ENCODE measurements at regions not wholly inside any gene's neighbourhood (a gene's known extent, or its start where the extent isn't known, plus 50 kb on each side); places are given as distances from the start of the nearest gene placed in this dataset.

- intact Hi-C loops (cut with DNase I; ENCODE audit: low total_unique reads), result no loop called here
- TF ChIP-seq CTCF (IDR thresholded peaks at IDR 0.05) (no peak), POLR2A (IDR thresholded peaks at IDR 0.05) (no peak)
- Histone ChIP-seq H3K4me1 (no peaks in the 10 kb centered on the region), H3K9me3 (no peaks in the 10 kb centered on the region), H3K27ac (no peak overlapping the region), H3K36me3 (no peaks in the 10 kb centered on the region), H3K4me3 (no peak overlapping the region), H3K27me3 (no peaks in the 10 kb centered on the region)
- no peak for DNase-seq
These were observed 183.4 kb upstream of the RFC3 start for GRCh38 chr13:33634546-33634982.

DNA sequence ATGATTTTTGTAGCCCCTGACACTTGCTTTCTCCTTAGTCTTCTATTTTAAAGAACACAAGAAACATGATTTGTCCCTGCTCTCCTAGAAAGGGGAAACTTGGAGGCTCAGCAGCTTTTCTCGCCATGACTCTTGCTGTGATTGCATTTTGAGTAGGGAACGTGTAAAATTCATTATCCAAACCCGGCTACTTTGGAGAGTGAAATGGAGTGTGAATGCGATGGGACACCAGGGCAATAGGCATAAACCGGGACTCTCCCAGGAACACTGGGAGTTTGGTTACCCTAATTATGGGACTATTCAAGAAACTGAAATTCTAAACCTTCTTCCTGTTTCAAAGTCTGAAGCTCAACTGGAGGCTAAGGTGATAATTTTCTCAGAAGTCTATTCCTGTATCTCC lies 181.7 kb upstream of the RFC3 start:
- Histone ChIP-seq H3K4me3 (no peak overlapping the region), H3K27ac (peak overlapping the region in 1 of 2 donors; percentile 81), H3K9me3 (no peaks in the 10 kb centered on the region), H3K27me3 (no peaks in the 10 kb centered on the region), H3K4me1 (no peaks in the 10 kb centered on the region), H3K36me3 (no peaks in the 10 kb centered on the region)
- DNase-seq, result no peak
- no peak for TF ChIP-seq CTCF (IDR thresholded peaks at IDR 0.05)
- TF ChIP-seq POLR2A (IDR thresholded peaks at IDR 0.05), result no peak
- intact Hi-C loops (cut with DNase I; ENCODE audit: low total_unique reads), result no loop called here

GRCh38 chr13:33636955-33637670 lies 180.8 kb upstream of the RFC3 start:
- no peak overlapping the region for H3K4me3 ChIP-seq
- DNase-seq, result no peak
- no peaks in the 10 kb centered on the region for H3K36me3 ChIP-seq
- no peaks in the 10 kb centered on the region for H3K4me1 ChIP-seq
- H3K27ac ChIP-seq, result peak overlapping the region; percentile 14 to 81
- no peaks in the 10 kb centered on the region for H3K9me3 ChIP-seq
- intact Hi-C loops (cut with DNase I; ENCODE audit: low total_unique reads), result no loop called here
- TF ChIP-seq CTCF (IDR thresholded peaks at IDR 0.05), result no peak
- no peak for TF ChIP-seq POLR2A (IDR thresholded peaks at IDR 0.05)
- H3K27me3 ChIP-seq, result no peaks in the 10 kb centered on the region

GRCh38 chr13:33637978-33638743 lies 179.8 kb upstream of the RFC3 start:
- peaks cover 0 to 2% of the 10 kb centered on the region in 2 donors for H3K4me1 ChIP-seq
- peak overlapping the region; percentile 81 to 85 for H3K27ac ChIP-seq
- H3K9me3 ChIP-seq, result no peaks in the 10 kb centered on the region
- H3K36me3 ChIP-seq, result no peaks in the 10 kb centered on the region
- no peak for DNase-seq
- H3K4me3 ChIP-seq, result no peak overlapping the region
- intact Hi-C loops (cut with DNase I; ENCODE audit: low total_unique reads), result no loop called here
- no peak for TF ChIP-seq CTCF (IDR thresholded peaks at IDR 0.05)
- no peak for TF ChIP-seq POLR2A (IDR thresholded peaks at IDR 0.05)
- H3K27me3 ChIP-seq, result no peaks in the 10 kb centered on the region

DNA sequence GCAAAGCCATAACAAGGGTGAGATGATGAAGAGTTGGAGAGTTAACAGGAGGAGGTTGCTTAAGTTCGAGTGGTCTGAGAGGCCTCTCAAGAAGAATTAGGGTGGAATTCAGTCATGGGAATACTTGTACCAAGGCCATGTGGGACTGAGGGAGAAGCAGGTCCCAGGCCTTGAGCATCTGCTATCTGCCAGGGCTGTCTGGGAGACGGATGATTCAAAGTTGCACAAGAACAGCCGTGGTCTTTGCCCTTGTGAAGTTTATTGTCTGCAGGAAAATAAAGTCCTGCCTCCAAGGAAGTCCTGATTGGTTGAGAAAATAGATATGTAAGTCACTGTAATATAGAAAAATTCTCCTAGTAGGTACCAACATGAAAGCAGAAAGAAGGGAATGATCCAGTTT lies 178.8 kb upstream of the RFC3 start:
- TF ChIP-seq POLR2A (IDR thresholded peaks at IDR 0.05) (no peak), CTCF (IDR thresholded peaks at IDR 0.05) (no peak)
- intact Hi-C loops (cut with DNase I; ENCODE audit: low total_unique reads), result no loop called here
- DNase-seq, result peak; percentile 73 to 76
- Histone ChIP-seq H3K4me3 (no peak overlapping the region), H3K36me3 (no peaks in the 10 kb centered on the region), H3K27me3 (no peaks in the 10 kb centered on the region), H3K27ac (peak overlapping the region; percentile 81 to 85), H3K4me1 (peaks cover 10 to 12% of the 10 kb centered on the region in 2 donors), H3K9me3 (no peaks in the 10 kb centered on the region)

All from uterus (tissue), 3 donors.